Chondrocyte (in vitro differentiated cells): ENCODE measurements at regions not wholly inside any gene's neighbourhood (a gene's known extent, or its start where the extent isn't known, plus 50 kb on each side); places are given as distances from the start of the nearest gene placed in this dataset.
A peak's percentile ranks its signal among the peaks of the same experiment; 100 is the strongest.

Source experiments
- DNase-seq: peaks from one replicate; pipeline ENCODE4 v3.0.0; 2021; ENCODE audit warnings: mixed read lengths, low spot score
- H3K27ac Mint-ChIP-seq: one replicate; pipeline ENCODE4 v1.8.0; 2021; ENCODE audit warnings: mild to moderate bottlenecking, moderate library complexity, mixed read lengths; ENCODE audit not compliant: unreplicated experiment
- H3K27me3 Mint-ChIP-seq: 2 replicates; pipeline ENCODE4 v1.8.0; 2021; ENCODE audit warnings: low read depth, mixed read lengths
- H3K36me3 Mint-ChIP-seq: 2 replicates; pipeline ENCODE4 v1.8.0; 2021; ENCODE audit warnings: low read depth, mixed read lengths
- H3K4me1 Mint-ChIP-seq: 2 replicates; pipeline ENCODE4 v1.8.0; 2021; ENCODE audit warnings: low read depth, mild to moderate bottlenecking, mixed read lengths
- H3K4me3 Mint-ChIP-seq: one replicate; pipeline ENCODE4 v1.8.0; 2021; ENCODE audit warnings: mild to moderate bottlenecking, moderate library complexity, mixed read lengths; ENCODE audit not compliant: unreplicated experiment
- H3K9me3 Mint-ChIP-seq: 2 replicates; pipeline ENCODE4 v1.8.0; 2021; ENCODE audit warnings: low read depth, mixed read lengths
- TF ChIP-seq, protein P1 (sequence below): fragments of 200-600 bp; sonication (generic); IDR thresholded peaks from 2 replicates; pipeline ENCODE4 v1.5.0; 2021; ENCODE audit warnings: antibody characterized with exemption, mild to moderate bottlenecking, moderate library complexity

DNA sequence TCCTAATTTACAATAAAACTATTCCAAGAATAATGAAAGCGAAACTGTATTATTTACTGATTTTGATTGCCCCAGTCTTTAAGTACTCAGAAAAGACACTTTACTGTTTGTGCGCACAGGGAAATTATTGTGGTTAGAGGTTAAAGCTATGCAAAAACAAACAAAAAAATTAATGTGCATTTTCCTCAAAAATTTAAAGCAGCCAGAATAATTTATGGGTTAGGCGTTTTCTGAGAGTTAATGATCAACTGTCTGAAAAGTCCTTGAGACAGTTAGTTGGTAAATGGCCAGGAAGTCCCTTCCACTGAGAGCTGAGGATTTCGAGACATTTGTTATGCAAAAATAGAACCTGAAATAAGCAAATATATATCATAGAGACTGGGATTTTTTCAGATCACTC lies 143.3 kb downstream of the IRS1 start:
- no peaks in the 10 kb centered on the region for H3K36me3 Mint-ChIP-seq
- H3K4me3 Mint-ChIP-seq = no peak overlapping the region
- H3K27me3 Mint-ChIP-seq = no peaks in the 10 kb centered on the region
- no peak overlapping the region for H3K27ac Mint-ChIP-seq
- no peak for DNase-seq
- TF ChIP-seq, protein P1, sequence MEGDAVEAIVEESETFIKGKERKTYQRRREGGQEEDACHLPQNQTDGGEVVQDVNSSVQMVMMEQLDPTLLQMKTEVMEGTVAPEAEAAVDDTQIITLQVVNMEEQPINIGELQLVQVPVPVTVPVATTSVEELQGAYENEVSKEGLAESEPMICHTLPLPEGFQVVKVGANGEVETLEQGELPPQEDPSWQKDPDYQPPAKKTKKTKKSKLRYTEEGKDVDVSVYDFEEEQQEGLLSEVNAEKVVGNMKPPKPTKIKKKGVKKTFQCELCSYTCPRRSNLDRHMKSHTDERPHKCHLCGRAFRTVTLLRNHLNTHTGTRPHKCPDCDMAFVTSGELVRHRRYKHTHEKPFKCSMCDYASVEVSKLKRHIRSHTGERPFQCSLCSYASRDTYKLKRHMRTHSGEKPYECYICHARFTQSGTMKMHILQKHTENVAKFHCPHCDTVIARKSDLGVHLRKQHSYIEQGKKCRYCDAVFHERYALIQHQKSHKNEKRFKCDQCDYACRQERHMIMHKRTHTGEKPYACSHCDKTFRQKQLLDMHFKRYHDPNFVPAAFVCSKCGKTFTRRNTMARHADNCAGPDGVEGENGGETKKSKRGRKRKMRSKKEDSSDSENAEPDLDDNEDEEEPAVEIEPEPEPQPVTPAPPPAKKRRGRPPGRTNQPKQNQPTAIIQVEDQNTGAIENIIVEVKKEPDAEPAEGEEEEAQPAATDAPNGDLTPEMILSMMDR = no peak
- no peaks in the 10 kb centered on the region for H3K9me3 Mint-ChIP-seq
- peaks cover 45% of the 10 kb centered on the region for H3K4me1 Mint-ChIP-seq

DNA sequence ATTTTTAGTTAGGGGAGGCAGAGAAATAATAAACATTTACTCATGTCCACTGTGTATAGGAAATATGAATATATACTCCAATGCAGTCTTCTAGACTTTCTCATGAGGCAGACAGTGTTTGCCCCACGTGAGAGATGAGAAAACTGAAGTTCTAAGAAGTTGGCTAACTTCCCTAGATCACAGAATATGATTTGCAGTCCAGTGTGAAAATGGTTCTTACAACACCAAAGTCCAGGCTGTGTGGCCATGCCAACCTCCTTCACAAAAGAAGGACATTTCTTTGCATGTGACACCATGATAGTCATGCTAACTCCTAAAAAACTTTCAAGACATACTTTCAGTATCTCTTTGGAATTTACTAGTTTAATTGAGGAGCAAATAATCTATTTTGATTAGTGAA lies 143.7 kb downstream of the IRS1 start:
- H3K4me1 Mint-ChIP-seq = peaks cover 47% of the 10 kb centered on the region
- H3K27me3 Mint-ChIP-seq = no peaks in the 10 kb centered on the region
- H3K36me3 Mint-ChIP-seq = no peaks in the 10 kb centered on the region
- no peak for DNase-seq
- TF ChIP-seq, protein P1 = no peak
- no peak overlapping the region for H3K27ac Mint-ChIP-seq
- no peak overlapping the region for H3K4me3 Mint-ChIP-seq
- H3K9me3 Mint-ChIP-seq = no peaks in the 10 kb centered on the region

DNA sequence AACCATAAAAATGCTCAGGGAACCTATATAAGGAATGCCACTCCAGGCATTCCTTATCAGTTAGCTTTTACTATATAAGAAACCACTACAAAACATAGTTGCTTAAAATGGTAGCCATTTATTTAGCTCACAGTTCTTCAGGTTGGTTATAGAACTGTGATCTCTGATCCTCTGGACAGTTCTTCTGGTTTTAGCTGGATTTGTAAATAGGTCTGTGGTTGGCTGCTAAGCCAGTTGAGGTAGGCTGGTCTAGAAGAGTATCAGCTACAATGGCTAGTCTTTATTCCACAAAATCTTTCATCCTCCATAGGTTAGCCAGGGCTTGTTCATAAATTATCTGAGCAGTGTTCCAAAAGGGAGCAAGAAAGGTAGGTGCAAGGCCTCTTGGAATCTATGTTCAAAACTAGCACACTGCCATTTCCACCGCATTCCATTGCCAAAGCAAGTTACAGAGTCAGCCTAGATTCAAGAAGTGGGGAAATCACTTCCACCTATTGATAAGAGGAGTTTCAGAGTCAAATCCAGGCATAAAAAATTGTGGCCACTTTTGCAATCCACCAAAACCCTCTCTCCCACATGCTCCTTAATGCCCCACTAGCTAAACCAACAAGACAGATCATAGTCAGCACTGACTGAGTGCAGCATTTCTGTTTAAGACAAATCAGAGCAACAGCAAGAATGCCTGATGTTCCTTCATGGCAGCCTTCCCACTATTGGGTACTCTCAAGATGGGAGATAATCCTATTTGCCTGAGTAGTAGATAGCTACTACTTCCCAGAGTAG lies 146.4 kb downstream of the IRS1 start:
- no peak for DNase-seq
- H3K36me3 Mint-ChIP-seq = peaks cover 4% of the 10 kb centered on the region

DNA sequence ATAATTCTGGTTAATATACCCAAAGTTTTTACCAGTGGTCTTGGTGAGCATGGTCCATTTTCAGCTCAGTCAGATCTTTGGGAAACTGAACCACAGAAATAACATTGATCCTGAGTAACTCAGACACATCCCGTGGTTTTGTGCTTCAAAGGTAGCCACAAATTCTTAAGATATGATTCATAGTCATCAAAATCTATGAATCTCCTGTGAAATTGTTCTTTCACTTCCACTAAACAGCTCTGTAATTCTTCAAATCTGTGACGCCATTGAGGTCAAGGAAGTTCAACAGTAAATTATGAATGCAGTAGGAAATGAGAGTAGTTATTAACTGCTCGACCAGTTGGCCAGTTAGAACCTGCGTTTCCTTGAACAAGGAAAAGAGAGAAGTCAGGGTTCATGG lies 147.3 kb downstream of the IRS1 start:
- no peak for DNase-seq
- TF ChIP-seq, protein P1 = no peak
- Mint-ChIP-seq H3K27me3 (no peaks in the 10 kb centered on the region), H3K4me1 (peaks cover 47% of the 10 kb centered on the region), H3K4me3 (no peak overlapping the region), H3K9me3 (peaks cover 9% of the 10 kb centered on the region), H3K27ac (peak overlapping the region; percentile 46), H3K36me3 (peaks cover 4% of the 10 kb centered on the region)

More for the DNA sequence above, 146.4 kb downstream of the IRS1 start:
- Mint-ChIP-seq H3K9me3 (peaks cover 9% of the 10 kb centered on the region), H3K4me3 (no peak overlapping the region), H3K27ac (no peak overlapping the region), H3K27me3 (no peaks in the 10 kb centered on the region), H3K4me1 (peaks cover 42% of the 10 kb centered on the region)
- TF ChIP-seq, protein P1 = no peak

DNA sequence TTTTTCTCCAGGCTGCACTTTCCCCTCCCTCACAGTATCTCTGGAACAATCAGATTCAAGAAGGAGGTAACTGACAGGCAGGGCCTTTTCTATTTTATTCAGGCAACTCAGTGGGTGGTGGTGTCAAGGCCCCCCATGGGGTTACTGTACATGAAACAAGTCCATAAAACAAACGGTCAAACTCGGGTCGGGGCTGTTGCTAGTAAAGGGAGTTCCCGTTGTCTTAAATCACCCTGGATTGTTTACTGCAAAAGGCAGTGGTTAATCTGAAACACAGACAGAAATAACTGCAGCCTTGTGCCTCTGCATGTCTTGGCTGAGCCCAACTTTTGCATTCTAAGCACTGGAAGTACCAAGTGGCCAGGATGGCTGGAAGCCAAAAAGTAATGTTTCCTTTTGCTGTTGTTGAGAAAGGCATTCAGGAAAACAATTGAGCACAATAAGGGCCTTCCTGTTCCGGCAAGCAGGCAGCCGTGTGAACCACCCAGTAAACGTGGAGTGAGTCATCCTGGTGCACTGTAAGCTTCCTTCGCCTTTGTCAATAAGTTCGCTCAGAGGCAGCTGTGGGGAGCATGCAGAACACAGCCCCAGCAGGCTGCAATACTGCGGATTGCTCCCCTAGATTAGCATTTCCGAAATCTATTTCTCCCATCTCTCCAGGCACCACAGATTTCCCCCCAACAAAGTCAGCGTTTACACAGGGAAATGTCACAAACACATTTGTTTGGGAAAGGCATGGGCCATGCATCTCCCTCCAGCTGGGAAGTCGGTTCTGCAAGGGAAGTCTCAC lies 149.6 kb downstream of the IRS1 start:
- Mint-ChIP-seq H3K4me1 (peaks cover 47% of the 10 kb centered on the region), H3K27ac (peak overlapping the region; percentile 92), H3K36me3 (peaks cover 4% of the 10 kb centered on the region), H3K9me3 (peaks cover 9% of the 10 kb centered on the region), H3K4me3 (no peak overlapping the region), H3K27me3 (no peaks in the 10 kb centered on the region)
- DNase-seq = no peak
- TF ChIP-seq, protein P1 = no peak
